Erythroblast (primary cell): ENCODE measurements at regions not wholly inside any gene's neighbourhood (a gene's known extent, or its start where the extent isn't known, plus 50 kb on each side); places are given as distances from the start of the nearest gene placed in this dataset.

Experiments
- DNase-seq, 2 experiments: peaks; one replicate each; lab custom pipeline; 2025; lab: John Stamatoyannopoulos, UW
- GATA1 ChIP-seq: IDR thresholded peaks from 2 replicates; pipeline ENCODE4 v1.6.1; 2011; ENCODE audit warnings: low read depth, mild to moderate bottlenecking, control low read depth, low read length, moderate library complexity
- POLR2A ChIP-seq: IDR thresholded peaks from 2 replicates; pipeline ENCODE4 v1.6.1; 2011; ENCODE audit warnings: mild to moderate bottlenecking, low read length

- no peak for TF ChIP-seq POLR2A
- TF ChIP-seq GATA1, result no peak
- DNase-seq, result no peak
Observed at GRCh38 chr2:134099273-134099672, 154.6 kb upstream of the MGAT5 start.

DNA sequence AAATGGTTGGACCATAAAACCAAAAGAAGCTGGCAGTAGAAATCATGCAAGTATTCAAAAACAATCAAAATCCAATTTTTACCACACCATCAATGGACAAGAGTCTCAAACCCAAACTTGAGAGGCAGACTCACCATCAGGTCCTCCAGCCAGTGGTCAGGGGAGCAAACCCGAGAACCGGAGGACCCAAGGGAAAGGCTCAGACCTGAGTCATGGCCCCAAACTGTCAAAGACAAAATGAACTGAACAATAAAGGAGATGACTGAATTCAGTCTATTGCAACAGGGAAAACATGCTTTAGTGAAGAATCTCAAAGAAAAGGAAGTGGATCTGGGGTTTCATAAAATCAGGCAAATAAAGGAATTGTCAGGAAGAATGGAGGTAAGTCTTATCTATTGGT, 150.7 kb upstream of the MGAT5 start:
- no peak for TF ChIP-seq GATA1
- TF ChIP-seq POLR2A, result no peak
- DNase-seq, result no peak

- TF ChIP-seq POLR2A (no peak), GATA1 (no peak)
- no peak for DNase-seq
Observed at GRCh38 chr2:134104754-134105153, 149.1 kb upstream of the MGAT5 start.

- TF ChIP-seq GATA1 (no peak), POLR2A (no peak)
- no peak for DNase-seq
Observed at GRCh38 chr2:134107402-134107801, 146.5 kb upstream of the MGAT5 start.

GRCh38 chr2:134108113-134108512, 145.8 kb upstream of the MGAT5 start:
- DNase-seq, result no peak
- TF ChIP-seq GATA1 (no peak), POLR2A (no peak)

DNA sequence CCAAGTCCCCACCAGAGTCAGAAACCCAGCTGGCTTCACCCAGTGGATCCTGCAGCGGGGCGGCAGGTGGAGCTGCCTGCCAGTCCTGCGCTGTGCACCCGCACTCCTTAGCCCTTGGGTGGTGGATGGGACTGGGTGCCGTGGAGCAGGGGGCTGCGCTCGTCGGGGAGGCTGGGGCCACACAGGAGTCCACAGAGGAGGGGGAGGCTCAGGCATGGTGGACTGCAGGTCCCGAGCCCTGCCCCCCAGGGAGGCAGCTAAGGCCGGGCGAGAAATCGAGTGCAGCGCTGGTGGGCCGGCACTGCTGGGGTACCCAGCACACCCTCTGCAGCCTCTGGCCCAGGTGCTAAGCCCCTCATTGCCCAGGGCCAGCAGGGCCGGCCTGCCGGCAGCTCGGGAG, 144.6 kb upstream of the MGAT5 start:
- TF ChIP-seq POLR2A, result no peak
- no peak for TF ChIP-seq GATA1
- no peak for DNase-seq

- DNase-seq, result no peak
- TF ChIP-seq POLR2A (no peak), GATA1 (no peak)
Observed at GRCh38 chr2:134109725-134110124, 144.1 kb upstream of the MGAT5 start.

DNA sequence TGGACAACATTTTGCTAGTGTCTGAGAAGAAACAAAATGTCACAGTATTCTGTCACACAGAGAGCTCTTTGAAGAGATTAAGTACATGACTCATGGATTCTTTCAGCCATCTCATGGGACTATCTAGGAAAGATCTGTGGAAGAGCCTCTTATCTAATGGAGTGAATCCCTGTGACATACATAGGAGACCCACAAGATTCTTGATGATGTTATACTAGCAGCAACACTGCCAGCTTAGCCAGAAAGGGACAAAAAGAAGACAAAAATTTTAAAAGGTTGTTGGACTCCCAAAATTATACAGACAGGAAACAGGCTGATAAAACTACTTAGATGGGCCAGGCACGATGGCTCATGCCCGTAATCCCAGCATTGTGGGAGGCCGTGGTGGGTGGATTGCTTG, 143.3 kb upstream of the MGAT5 start:
- TF ChIP-seq POLR2A (no peak), GATA1 (no peak)
- no peak for DNase-seq

DNA sequence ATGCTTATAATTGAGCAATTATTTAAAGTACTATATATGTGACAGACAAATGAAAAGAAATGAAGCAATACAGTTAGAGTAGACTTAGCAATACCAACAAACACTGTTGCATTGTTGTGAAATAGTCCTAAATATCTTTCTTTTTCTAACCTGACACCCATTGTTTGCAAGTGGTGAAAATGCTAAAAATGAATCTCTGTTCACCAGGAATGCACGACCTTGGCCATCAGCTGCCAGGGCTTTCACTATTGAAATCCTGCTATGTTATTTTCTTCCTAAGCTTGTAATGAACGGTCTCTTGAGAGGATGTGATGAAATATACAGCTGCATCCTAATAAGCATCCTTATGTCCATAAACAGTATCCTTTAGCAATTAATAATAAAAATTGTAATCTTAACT, 136.2 kb upstream of the MGAT5 start:
- no peak for DNase-seq
- TF ChIP-seq GATA1 (no peak), POLR2A (no peak)

- TF ChIP-seq GATA1 (no peak), POLR2A (no peak)
- peak; percentile 80 to 82 for DNase-seq
Observed at GRCh38 chr2:134118279-134119116, 135.4 kb upstream of the MGAT5 start.

DNA sequence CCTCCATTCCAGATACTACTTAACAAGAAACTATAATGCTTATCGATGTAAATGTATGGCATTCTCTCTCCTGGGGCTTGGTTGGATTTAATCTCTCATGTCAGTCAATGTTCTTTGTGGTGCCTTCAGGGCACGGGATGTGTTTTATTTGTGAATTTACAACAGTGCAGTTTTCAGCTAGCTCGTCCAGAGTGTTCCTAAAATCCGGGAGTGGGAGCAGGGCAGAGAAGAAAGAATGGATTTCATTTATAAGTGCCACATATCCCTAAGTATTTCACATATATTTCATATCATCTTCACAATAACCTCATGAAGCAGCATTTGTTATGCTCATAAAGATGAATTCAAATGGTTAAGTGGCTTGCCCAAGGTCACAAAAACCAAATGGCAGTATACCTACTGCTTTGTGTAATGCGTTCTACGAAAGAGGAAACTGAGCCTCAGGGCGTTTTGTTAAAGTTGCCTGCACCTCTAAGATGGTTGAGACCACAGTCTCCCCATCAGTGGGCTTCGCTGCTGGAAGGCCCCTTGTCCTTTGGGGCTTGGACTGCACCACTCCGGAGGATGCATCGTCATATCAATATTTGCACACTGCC, 134.7 kb upstream of the MGAT5 start:
- peak in 1 of 2 experiments; percentile 19 for DNase-seq
- TF ChIP-seq POLR2A (no peak), GATA1 (no peak)

DNA sequence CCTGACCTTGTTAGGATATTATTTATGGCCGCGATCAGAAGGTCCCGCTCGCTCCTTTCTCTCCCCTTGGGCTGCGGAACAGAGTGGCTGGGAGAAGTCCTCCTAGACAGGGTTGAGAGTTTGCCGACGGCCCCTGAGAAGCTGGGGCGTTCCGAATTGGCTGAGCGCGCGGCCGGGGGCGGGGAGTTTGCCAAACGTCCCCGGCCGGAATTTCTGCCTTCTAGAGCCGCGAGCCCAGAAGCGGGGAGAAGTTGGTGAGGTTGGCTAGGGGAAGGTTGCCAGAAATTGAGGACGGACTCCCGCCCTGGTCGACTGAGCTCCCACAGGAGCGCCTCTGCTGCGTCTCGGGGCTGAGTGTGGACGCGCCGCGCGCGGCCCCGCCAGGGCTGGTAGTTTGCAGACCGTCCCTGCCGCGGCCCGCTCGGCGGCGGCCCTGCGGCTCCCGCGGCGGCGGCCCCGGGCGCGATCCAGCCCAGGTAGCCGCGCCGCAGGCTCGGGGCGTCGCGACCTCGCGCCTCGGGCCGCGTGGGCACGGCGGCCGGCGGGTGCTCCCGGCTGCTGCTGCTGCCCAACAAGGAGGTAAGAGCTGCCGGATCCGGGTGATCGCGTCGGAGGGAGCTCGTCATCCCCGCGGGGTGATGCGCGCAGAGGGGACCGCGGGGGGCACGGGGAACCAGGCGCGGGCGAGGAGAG, 134.0 kb upstream of the MGAT5 start:
- DNase-seq, result peak; percentile 79 to 86
- TF ChIP-seq POLR2A, result no peak
- no peak for TF ChIP-seq GATA1

DNA sequence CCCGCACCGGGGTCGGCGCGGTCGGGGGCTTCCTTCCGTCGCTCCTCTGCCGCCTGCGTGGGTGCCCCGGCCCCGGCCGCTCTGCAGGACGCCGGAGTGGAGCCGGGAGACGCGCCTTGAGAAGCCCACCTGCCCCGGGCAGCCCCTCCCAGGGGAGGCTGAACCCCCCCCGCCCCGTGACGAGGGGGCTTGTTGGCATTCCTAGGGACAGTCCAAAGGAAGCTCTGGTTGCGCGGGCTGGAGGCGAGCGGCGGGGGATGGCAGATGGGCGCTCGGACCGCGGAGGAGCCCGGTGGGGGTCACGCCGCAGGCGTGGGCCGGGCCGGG, 133.5 kb upstream of the MGAT5 start:
- DNase-seq, result no peak
- TF ChIP-seq POLR2A, result no peak
- no peak for TF ChIP-seq GATA1

DNA sequence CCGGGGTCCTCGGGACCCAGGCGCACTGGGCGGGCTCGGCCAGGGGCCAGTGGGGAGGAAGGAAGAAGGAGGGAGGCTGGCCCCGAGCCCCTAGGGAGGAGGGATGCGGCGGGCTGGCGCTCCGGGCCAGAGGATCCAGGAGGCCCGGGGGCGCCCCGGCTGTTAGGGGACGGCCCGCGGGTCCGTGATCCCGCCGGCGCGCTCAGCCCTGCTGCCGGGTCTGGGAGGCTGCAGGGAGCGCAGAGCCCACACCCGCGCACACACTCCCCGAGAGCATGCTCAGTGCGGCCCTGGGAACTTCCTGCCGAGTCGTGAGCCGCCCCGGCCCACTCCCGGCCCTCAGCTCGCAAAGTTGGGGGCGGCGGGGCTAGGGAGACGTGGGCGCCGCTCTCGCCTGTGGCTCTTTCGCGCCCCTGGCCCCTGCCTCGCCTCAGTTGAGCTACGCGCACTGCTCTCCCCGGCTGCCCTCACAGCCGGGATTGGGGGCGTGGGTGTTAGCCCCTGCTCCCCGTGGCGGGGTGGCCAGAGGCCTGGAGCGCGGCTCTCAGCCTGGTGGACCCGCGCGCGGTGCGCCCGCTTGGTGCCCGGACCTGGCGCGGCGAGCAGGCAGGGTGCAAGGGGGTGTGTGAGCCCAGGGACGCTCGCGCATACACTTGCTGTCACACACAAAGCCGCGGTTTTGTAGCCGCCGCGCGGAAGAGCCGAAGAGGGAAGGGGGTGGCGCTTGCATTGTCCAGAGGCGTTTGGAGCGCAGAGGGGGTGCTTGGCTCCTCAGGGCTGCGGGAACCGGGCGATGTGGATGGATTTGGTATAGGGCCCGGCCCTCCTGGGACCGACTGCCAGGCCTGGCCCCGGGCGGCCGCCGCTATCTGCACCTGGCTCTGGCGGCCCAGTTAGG, 132.9 kb upstream of the MGAT5 start:
- peak; percentile 34 to 40 for DNase-seq
- TF ChIP-seq GATA1, result no peak
- TF ChIP-seq POLR2A, result no peak
